NCI-H128 (cell line): ENCODE measurements at regions not wholly inside any gene's neighbourhood (a gene's known extent, or its start where the extent isn't known, plus 50 kb on each side); places are given as distances from the start of the nearest gene placed in this dataset.

Experiments
- DNase-seq: peaks from one replicate; lab custom pipeline; 2025; ENCODE audit not compliant: unreplicated experiment; lab: John Stamatoyannopoulos, UW

- no peak for DNase-seq
Measured at GRCh38 chr22:48704335-48704734, 1123.3 kb downstream of the BRD1 start.

- no peak for DNase-seq
Measured at GRCh38 chr22:48703265-48703941, 1124.3 kb downstream of the BRD1 start.

DNA sequence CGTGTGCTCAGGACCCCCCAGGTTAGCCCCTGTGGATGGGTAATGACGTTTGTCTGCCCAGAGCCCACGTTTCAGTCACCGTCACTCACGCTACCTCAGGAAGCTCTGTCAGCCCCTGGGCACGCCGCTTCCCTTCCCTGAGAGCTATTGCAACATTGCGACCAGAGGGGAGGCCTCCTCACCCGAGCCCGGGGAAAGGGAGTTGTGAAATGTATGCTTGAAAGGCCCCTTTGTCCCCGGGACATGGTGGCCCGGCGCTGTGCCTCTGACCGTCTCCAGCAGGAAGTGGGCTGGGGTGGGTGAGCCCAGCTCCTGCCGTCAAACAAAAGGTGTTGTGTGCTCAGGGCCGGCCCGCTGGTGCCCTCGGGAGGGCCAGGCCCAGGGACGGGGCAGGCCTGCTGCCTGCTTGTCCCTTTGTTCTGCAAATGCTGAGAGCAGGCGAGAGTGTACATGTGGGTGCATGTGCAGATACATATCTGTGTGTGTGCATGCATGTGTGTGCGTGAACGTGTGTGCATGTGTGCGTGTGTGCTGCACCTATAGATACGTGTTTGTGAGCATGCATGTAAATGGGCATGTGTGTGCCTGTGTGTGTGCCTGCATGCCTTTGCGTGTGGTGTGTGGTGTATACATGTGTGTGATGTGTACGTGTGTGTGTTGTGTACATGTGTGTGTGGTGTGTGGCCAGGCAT is 1125.0 kb downstream of the BRD1 start:
- DNase-seq: no peak

DNA sequence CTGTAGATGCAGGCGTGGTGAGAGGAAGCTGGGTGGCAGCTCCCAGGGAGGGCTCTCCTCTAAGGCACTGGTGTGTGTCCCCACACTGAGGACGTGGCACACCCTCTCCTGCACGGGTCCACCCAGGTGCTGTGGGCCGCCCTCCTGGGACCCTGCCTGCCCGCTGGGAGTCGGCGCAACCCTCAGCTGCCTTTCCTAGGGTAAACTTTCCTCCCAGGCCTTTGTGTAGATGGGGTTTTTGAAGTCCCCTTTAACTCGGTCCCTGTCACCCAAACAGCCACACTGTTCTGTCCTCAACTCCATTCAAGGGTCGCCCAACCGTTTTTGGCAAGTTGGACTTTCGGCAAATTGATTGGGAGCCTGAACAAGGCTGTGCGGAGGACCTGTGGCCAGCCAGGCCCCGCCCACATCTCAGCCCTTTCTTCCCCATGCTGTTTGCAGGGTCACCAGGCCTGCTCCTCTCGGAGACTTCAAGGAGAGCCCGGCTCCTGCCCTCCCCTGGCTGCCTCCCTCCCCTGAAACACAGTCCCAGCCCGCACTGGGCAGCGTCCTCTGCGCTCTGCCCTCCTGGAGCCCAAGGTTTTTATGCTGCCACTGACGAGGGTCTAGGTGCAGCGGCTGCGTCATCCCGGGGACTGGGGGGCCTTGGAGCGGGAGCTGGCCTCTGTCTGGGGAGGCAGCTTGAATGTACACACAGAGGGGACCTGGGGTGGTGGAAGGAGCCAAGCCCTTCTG is 1126.2 kb downstream of the BRD1 start:
- DNase-seq: no peak

- peak; percentile 13 for DNase-seq
Measured at GRCh38 chr22:48700566-48701295, 1126.9 kb downstream of the BRD1 start.

DNA sequence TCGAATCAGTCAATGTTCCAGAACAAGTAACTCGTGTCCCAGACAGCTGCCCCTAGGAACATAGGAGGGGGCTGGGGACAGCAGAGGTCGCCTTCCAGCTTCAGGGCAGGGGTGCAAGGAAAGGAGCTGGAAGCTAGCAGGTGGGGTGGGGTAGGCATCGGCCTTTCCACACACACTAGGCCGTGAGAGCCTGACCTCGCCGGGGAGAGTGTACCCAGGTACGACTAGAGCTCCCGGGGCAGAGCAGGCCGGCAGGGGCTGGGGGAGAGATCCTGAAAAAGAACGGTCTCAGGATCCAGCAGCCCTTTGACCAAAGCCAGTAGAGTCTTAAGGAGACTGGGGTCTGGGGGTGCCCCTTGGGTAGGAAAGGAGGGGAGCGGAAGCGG is 1127.5 kb downstream of the BRD1 start:
- no peak for DNase-seq

GRCh38 chr22:48699511-48699910 is 1128.2 kb downstream of the BRD1 start:
- no peak for DNase-seq

- DNase-seq: no peak
Measured at GRCh38 chr22:48698618-48699017, 1129.1 kb downstream of the BRD1 start.

DNA sequence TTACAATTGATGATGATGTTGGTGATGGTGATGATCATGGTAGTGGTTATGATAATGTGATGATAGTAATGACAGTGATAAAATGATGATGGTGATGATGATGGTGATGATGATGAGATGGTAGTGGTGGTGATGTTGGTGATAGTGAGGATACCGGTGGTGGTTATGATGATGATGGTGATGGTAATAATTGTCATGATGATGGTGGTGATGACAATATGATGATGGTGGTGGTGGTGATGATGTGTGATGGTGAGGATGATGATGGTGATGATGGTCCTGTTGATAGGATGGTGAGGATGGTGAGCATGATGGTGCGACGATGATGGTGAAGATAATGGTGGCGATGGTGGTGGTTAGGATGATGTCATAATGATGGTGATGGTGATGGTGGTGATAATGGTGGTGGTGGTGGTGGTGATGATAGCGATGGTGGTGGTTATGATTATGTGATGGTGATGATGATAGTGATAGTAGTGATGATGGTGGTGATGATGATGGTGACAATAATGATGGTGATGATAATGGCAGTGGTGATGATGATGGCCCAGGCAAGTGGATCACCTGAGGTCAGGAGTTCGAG is 1129.9 kb downstream of the BRD1 start:
- no peak for DNase-seq

DNA sequence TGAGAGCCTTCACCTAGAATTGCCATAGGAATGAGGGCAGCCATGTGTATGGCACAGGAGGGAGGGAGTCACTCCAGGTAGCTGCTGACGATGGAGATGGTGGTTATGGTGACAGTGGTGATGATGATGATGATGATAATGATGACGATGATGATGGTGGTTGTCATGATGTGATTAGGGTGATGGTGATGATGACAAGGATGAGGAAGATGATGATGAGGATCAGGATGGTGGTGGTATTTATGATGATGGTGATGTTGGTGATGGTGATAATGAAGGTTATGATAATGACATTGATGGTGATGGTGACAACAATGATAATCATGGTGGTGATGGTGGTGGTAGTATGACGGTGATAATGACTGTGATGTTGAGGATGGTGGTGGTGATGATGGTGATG is 1130.5 kb downstream of the BRD1 start:
- no peak for DNase-seq

DNA sequence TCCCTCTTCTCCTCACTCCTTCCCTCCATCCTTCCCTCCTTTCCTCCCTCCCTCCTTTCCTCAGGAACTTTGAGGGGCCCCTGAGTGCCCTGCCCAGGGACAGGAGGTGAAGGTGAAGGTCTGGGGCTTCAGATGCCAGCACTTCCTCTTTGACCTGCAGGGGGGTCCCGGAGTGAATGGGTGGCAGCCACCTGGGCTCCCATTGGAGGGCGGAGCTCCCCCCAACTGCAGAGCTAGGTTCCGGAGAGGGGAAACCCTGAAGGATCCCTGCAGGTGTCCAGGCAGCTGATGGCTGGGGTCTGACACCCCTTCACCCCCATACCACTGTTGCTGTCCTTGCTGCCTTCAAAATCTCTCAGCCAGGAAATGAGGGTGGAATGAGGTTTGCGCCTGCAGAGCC is 1131.3 kb downstream of the BRD1 start:
- DNase-seq: no peak

DNA sequence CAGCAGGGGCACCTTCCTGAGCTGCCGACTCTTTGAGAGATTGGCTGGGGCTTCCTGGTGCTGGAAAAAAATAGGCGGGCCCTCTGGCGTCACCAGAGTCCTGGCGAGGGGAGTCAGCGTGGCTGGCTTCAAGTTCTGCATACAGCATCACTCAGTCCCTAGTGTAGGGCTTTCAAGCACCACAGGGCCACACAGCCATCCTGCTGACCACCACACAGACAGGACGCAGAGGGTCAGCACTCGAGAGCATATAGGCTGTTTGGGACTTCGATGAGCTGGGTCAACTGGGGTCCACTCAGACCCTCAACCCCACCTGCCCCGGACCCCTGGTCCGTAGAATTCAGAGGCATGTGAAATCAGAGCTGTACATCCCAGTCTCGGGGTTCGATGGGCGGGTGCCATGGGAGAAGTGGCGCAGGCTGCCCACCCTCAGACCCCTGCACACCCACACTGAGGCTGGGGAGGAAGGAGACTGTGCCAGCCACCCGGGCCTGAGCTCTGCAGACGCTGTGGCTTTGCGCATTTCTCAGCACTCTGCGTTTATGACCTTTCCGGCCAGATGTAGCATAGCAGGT is 1131.9 kb downstream of the BRD1 start:
- no peak for DNase-seq

GRCh38 chr22:48695251-48695650 is 1132.4 kb downstream of the BRD1 start:
- DNase-seq: no peak

DNA sequence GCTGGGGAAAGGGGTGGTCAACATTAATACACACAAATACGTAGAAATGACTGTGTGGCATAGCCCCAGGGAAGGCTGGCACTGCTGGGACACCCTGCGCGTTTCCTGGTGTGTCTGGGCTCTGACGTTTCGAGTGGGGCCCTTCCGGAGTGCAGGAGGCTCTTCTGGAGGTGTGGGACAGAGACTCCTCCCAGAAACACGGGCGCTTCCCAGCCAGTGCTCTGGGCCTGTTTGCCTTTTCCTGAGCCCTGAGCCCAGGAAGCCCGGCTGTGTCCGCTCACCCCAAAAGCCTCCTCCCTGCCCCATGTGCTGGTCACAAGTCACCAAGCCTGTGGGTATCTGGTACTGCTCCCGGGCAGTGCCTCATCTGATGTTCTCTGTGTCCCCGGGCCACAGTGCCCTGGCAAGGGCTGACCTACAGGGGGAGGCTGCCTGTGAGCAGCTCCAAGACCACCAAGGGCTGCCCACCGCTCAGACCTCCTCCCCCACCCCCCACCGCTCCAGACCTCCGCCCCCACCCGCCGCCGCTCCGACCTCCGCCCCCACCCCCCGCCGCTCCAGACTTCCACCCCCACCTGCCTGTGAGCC is 1133.3 kb downstream of the BRD1 start:
- DNase-seq: no peak

DNA sequence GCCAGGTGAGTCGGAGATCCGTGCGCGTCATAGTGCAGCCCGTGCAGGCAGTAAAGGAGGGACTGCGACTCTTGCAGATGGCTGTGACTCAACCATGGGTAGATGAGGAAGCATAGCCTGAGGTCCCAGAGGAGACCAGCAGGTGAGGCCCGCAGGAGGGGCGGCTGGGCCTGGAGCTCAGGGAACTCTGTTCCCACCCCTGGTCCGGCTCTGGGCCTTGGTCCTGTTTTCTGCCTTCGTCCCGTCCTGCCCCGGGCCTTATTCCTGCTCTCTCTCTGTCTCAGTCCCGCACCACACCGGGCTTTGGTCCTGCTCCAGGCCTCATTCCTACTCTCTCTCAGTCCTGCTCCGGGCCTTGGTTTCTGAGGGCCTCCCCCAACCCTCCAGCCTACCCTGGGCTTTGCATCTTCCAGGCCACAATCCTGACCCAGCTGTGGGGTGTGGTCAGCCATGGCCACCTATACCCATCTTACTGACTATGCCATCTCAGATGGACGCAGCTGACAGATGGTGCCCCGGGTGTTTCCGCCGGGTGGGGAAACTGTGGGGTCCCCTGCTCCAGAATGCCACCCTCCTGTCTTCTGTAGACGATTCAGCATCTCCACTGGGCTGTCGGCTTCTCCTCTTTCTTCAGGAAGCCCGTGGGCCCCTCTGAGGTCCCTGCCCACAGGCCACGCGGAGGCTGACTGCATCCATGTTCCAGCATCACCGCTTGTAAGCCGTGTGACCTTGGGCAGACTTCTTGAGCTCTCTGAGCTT is 1134.1 kb downstream of the BRD1 start:
- no peak for DNase-seq

- DNase-seq: no peak
Measured at GRCh38 chr22:48692734-48693376, 1134.8 kb downstream of the BRD1 start.

- DNase-seq: no peak
Measured at GRCh38 chr22:48691431-48691851, 1136.2 kb downstream of the BRD1 start.

GRCh38 chr22:48690583-48691317 is 1136.9 kb downstream of the BRD1 start:
- no peak for DNase-seq

DNA sequence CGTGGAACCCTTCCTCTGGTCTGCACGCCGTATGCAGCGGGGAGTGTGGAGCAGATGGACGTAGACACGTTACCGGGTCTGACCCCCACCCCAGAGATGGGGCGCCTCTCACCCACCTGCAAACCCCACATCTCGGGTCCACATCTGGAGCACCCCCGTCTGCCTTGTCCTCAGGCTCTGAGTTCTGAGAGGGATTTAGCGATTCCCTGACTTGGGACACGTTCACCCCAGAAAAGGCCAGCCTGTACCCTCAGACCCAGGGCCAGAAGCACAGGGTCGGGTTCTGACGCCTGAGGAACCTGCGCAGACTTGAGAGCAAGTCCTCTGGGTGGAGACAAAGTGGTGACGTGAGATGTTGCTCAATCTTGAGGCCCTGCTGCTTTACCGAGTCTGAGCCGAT is 1138.5 kb downstream of the BRD1 start:
- no peak for DNase-seq
